ENCODE measurements at regions not wholly inside any gene's neighbourhood (a gene's known extent, or its start where the extent isn't known, plus 50 kb on each side); places are given as distances from the start of the nearest gene placed in this dataset.

DNA sequence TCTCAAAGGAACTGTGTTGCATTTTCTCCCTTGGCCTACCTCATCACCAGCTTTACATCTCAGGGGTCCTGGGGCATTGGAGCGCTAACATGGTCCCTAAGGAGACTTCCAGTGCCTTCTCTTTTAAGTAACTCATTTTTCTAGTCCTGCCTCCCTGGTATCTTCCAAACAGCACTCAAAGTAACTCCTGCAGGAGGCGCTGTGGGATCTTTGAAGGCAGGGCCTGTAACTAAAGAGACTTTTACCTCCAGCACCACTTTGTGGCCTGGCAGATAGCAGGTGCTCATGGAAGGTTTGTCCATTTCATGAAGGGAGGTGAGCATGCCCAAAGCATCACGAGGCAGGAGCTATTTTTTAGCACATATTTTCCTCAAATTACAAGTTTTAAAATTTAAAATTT lies 411.0 kb upstream of the GYPC start:
- Histone ChIP-seq H4K20me1 (ENCODE audit: insufficient read depth, low read length) (no peaks in the 10 kb centered on the region), H3K4me3 (replicated peaks in 1 of 3; ENCODE audit: insufficient read depth in 1 of 3, low read depth in 2 of 3, low read length in 3 of 3) (no peak overlapping the region), H3K4me2 (ENCODE audit: low read depth, low read length) (no peak overlapping the region), H3K9ac (ENCODE audit: insufficient read depth, low read depth, low read length) (no peak overlapping the region), H3K79me2 (ENCODE audit: insufficient read depth, low read length) (no peaks in the 10 kb centered on the region), H3K36me3 (replicated peaks in 1 of 2; ENCODE audit: control insufficient read depth in 1 of 2, insufficient read depth in 2 of 2, low read length in 2 of 2) (no peaks in the 10 kb centered on the region), H3K4me1 (ENCODE audit: insufficient read depth, low read length) (no peaks in the 10 kb centered on the region), H2AFZ (ENCODE audit: low read length) (no peak overlapping the region), H3K27ac (ENCODE audit: extremely low read length, insufficient read depth, low read length) (no peak overlapping the region), H3K27me3 (ENCODE audit: control insufficient read depth in 1 of 2, insufficient read depth in 2 of 2, low read length in 2 of 2) (no peaks in the 10 kb centered on the region), H3K9me3 (ENCODE audit: low read length) (no peaks in the 10 kb centered on the region)
- no TSS peak for BruUV-seq (replicated peaks)
- in situ Hi-C loops (cut with HindIII; ENCODE audit: extremely low pct_ligation_motif_present, low pct_unique_long_range_greater_than_20kb) = loop anchor here (5.0 to 25.0 kb wide), 2 partner anchors 392 to 532 kb away; no protein-coding TSS in a partner anchor
- POLR2A ChIA-PET = no interaction called here
- DNase-seq (ENCODE audit: low spot score) = peak; percentile 61
- CTCF ChIA-PET (ENCODE audit: low intra/inter-chr PET ratio, low total read pairs) = interaction anchor here (1.3 to 1.4 kb wide), 2 partner anchors 389 to 532 kb away, joined by 5 to 8 read pairs; no protein-coding TSS in a partner anchor
- peak; percentile 57 for FAIRE-seq
- 2% methylated on average over 3 of the region's 3 CpGs for WGBS (ENCODE audit: low lambda C conversion rate)
- intact Hi-C loops (cut with micrococcal nuclease; ENCODE audit: unreplicated experiment) = loop anchor here (1.0 kb wide), 2 partner anchors 238 to 727 kb away; no protein-coding TSS in a partner anchor
- peak; percentile 96 for ATAC-seq
- TF ChIP-seq ZFX (CRISPR knock-in tag; IDR thresholded peaks at IDR 0.05; ENCODE audit: low read depth) (peak; percentile 37; the same call in 1 of the 2 replicates), XRCC5 (optimal IDR thresholded peaks at IDR 0.05; ENCODE audit: low read length) (peak; percentile 37), DMAP1 (CRISPR knock-in tag; IDR thresholded peaks at IDR 0.05) (no peak), CBX2 (IDR thresholded peaks at IDR 0.05; ENCODE audit: low read depth, low read length) (no peak), CBX2 (CRISPR knock-in tag; IDR thresholded peaks at IDR 0.05; ENCODE audit: low read depth) (no peak), SMC3 (IDR thresholded peaks at IDR 0.05; ENCODE audit: low read length) (peak; percentile 65; the same call in 1 of the 2 replicates), ZNF205 (CRISPR knock-in tag; IDR thresholded peaks at IDR 0.05) (peak; percentile 71; the same call in 1 of the 2 replicates), RAD21 (CRISPR knock-in tag; IDR thresholded peaks at IDR 0.05) (peak; percentile 68), STAG1 (CRISPR knock-in tag; IDR thresholded peaks at IDR 0.05) (peak; percentile 81)
- TF ChIP-seq, protein P1, sequence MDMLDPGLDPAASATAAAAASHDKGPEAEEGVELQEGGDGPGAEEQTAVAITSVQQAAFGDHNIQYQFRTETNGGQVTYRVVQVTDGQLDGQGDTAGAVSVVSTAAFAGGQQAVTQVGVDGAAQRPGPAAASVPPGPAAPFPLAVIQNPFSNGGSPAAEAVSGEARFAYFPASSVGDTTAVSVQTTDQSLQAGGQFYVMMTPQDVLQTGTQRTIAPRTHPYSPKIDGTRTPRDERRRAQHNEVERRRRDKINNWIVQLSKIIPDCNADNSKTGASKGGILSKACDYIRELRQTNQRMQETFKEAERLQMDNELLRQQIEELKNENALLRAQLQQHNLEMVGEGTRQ (IDR thresholded peaks at IDR 0.05; ENCODE audit: low read depth, low read length) = no peak
- TF ChIP-seq, protein P1 (CRISPR knock-in tag; IDR thresholded peaks at IDR 0.05; ENCODE audit: borderline replicate concordance) = no peak
- TF ChIP-seq, protein P2, sequence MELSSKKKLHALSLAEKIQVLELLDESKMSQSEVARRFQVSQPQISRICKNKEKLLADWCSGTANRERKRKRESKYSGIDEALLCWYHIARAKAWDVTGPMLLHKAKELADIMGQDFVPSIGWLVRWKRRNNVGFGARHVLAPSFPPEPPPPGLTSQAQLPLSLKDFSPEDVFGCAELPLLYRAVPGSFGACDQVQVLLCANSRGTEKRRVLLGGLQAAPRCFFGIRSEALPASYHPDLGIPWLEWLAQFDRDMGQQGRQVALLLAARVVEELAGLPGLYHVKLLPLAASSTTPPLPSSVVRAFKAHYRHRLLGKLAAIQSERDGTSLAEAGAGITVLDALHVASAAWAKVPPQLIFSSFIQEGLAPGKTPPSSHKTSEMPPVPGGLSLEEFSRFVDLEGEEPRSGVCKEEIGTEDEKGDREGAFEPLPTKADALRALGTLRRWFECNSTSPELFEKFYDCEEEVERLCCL (CRISPR knock-in tag; IDR thresholded peaks at IDR 0.05; ENCODE audit: borderline replicate concordance) = no peak
- TF ChIP-seq, protein P3, sequence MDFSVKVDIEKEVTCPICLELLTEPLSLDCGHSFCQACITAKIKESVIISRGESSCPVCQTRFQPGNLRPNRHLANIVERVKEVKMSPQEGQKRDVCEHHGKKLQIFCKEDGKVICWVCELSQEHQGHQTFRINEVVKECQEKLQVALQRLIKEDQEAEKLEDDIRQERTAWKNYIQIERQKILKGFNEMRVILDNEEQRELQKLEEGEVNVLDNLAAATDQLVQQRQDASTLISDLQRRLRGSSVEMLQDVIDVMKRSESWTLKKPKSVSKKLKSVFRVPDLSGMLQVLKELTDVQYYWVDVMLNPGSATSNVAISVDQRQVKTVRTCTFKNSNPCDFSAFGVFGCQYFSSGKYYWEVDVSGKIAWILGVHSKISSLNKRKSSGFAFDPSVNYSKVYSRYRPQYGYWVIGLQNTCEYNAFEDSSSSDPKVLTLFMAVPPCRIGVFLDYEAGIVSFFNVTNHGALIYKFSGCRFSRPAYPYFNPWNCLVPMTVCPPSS (IDR thresholded peaks at IDR 0.05) = no peak
- TF ChIP-seq, protein P4, sequence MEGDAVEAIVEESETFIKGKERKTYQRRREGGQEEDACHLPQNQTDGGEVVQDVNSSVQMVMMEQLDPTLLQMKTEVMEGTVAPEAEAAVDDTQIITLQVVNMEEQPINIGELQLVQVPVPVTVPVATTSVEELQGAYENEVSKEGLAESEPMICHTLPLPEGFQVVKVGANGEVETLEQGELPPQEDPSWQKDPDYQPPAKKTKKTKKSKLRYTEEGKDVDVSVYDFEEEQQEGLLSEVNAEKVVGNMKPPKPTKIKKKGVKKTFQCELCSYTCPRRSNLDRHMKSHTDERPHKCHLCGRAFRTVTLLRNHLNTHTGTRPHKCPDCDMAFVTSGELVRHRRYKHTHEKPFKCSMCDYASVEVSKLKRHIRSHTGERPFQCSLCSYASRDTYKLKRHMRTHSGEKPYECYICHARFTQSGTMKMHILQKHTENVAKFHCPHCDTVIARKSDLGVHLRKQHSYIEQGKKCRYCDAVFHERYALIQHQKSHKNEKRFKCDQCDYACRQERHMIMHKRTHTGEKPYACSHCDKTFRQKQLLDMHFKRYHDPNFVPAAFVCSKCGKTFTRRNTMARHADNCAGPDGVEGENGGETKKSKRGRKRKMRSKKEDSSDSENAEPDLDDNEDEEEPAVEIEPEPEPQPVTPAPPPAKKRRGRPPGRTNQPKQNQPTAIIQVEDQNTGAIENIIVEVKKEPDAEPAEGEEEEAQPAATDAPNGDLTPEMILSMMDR (CRISPR knock-in tag; IDR thresholded peaks at IDR 0.05) = peak; percentile 75
- TF ChIP-seq, protein P5, sequence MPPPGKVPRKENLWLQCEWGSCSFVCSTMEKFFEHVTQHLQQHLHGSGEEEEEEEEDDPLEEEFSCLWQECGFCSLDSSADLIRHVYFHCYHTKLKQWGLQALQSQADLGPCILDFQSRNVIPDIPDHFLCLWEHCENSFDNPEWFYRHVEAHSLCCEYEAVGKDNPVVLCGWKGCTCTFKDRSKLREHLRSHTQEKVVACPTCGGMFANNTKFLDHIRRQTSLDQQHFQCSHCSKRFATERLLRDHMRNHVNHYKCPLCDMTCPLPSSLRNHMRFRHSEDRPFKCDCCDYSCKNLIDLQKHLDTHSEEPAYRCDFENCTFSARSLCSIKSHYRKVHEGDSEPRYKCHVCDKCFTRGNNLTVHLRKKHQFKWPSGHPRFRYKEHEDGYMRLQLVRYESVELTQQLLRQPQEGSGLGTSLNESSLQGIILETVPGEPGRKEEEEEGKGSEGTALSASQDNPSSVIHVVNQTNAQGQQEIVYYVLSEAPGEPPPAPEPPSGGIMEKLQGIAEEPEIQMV (CRISPR knock-in tag; IDR thresholded peaks at IDR 0.05; ENCODE audit: low read depth) = 0 out of 2 replicates have a peak, but pooled peaks have one; percentile 37

Measured in HepG2 (cell line).